ENCODE measurements at regions not wholly inside any gene's neighbourhood (a gene's known extent, or its start where the extent isn't known, plus 50 kb on each side); places are given as distances from the start of the nearest gene placed in this dataset.

DNA sequence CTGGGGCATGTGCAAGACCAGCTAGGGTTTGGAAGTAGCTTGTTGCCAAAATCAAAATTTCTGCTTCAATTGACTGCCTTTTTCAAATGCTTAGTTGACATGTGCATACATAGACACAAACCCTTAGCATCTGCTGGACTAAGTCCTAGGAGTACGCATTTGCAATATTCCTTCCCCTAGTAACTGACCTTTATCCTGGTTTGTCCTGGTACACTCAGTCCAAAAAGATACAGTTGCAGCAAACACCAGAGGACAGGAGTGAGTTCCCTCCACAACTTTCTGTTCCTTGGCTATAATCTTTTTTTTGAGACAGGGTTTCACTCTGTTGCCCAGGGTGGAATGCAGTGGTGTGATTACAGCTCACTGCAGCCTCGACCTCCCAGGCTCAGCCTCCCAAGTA is 290.2 kb upstream of the ERCC4 start:
- no peak overlapping the region for H3K4me3 ChIP-seq (replicated peaks in 1 of 2; ENCODE audit: low read depth in 1 of 2, low read length in 2 of 2)
- intact Hi-C loops (cut with micrococcal nuclease), result no loop called here
- H3K36me3 ChIP-seq (ENCODE audit: control insufficient read depth in 1 of 2, insufficient read depth in 2 of 2, low read length in 2 of 2), result no peaks in the 10 kb centered on the region; a peak in 1 of 4 replicates
- RAD21 ChIA-PET (ENCODE audit: low non-redundant PET in 1 of 2, low total read pairs in 2 of 2, uncharacterized antibody in 2 of 2, unreplicated experiment in 2 of 2), result no interaction called here
- H3K9me2 ChIP-seq (ENCODE audit: insufficient read depth), result no peaks in the 10 kb centered on the region
- H4K20me1 ChIP-seq (ENCODE audit: insufficient read depth), result no peaks in the 10 kb centered on the region
- no peaks in the 10 kb centered on the region for H3K4me1 ChIP-seq (ENCODE audit: control insufficient read depth in 1 of 2, insufficient read depth in 2 of 2, low read length in 2 of 2)
- H3K9ac ChIP-seq (ENCODE audit: low read length), result no peak overlapping the region
- H3K27me3 ChIP-seq (ENCODE audit: insufficient read depth, low read length), result no peaks in the 10 kb centered on the region
- no peak overlapping the region for H2AFZ ChIP-seq (ENCODE audit: low read depth, low read length, poor library complexity, severe bottlenecking)
- H3K79me2 ChIP-seq (ENCODE audit: insufficient read depth, low read length), result no peaks in the 10 kb centered on the region
- DNase-seq (ENCODE audit: low read depth, low spot score), result no peak
- H3K27ac ChIP-seq (ENCODE audit: low read depth, low read length), result no peak overlapping the region
- H3K4me2 ChIP-seq (ENCODE audit: low read length), result no peak overlapping the region
- CTCF ChIA-PET, result no interaction called here
- TF ChIP-seq, protein P1, sequence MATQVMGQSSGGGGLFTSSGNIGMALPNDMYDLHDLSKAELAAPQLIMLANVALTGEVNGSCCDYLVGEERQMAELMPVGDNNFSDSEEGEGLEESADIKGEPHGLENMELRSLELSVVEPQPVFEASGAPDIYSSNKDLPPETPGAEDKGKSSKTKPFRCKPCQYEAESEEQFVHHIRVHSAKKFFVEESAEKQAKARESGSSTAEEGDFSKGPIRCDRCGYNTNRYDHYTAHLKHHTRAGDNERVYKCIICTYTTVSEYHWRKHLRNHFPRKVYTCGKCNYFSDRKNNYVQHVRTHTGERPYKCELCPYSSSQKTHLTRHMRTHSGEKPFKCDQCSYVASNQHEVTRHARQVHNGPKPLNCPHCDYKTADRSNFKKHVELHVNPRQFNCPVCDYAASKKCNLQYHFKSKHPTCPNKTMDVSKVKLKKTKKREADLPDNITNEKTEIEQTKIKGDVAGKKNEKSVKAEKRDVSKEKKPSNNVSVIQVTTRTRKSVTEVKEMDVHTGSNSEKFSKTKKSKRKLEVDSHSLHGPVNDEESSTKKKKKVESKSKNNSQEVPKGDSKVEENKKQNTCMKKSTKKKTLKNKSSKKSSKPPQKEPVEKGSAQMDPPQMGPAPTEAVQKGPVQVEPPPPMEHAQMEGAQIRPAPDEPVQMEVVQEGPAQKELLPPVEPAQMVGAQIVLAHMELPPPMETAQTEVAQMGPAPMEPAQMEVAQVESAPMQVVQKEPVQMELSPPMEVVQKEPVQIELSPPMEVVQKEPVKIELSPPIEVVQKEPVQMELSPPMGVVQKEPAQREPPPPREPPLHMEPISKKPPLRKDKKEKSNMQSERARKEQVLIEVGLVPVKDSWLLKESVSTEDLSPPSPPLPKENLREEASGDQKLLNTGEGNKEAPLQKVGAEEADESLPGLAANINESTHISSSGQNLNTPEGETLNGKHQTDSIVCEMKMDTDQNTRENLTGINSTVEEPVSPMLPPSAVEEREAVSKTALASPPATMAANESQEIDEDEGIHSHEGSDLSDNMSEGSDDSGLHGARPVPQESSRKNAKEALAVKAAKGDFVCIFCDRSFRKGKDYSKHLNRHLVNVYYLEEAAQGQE (IDR thresholded peaks at IDR 0.05; ENCODE audit: low read depth), result no peak
- ATAC-seq, result no peak
- BruUV-seq (replicated peaks), result no TSS peak
- no peaks in the 10 kb centered on the region for H3K9me3 ChIP-seq (ENCODE audit: control insufficient read depth in 1 of 2, insufficient read depth in 1 of 2, low read depth in 1 of 2, low read length in 2 of 2)
- POLR2A ChIA-PET, result no interaction called here

- ATAC-seq (no peak), DNase-seq (ENCODE audit: low read depth, low spot score) (no peak)
- POLR2A ChIA-PET, result no interaction called here
- Histone ChIP-seq H3K9ac (ENCODE audit: low read length) (no peak overlapping the region), H3K4me2 (ENCODE audit: low read length) (no peak overlapping the region), H3K4me3 (replicated peaks in 1 of 2; ENCODE audit: low read depth in 1 of 2, low read length in 2 of 2) (no peak overlapping the region), H3K27ac (ENCODE audit: low read depth, low read length) (no peak overlapping the region), H3K36me3 (ENCODE audit: control insufficient read depth in 1 of 2, insufficient read depth in 2 of 2, low read length in 2 of 2) (no peaks in the 10 kb centered on the region; a peak in 1 of 4 replicates), H3K9me2 (ENCODE audit: insufficient read depth) (no peaks in the 10 kb centered on the region), H3K4me1 (ENCODE audit: control insufficient read depth in 1 of 2, insufficient read depth in 2 of 2, low read length in 2 of 2) (no peaks in the 10 kb centered on the region), H3K9me3 (ENCODE audit: control insufficient read depth in 1 of 2, insufficient read depth in 1 of 2, low read depth in 1 of 2, low read length in 2 of 2) (no peaks in the 10 kb centered on the region), H3K27me3 (ENCODE audit: insufficient read depth, low read length) (no peaks in the 10 kb centered on the region), H4K20me1 (ENCODE audit: insufficient read depth) (no peaks in the 10 kb centered on the region), H2AFZ (ENCODE audit: low read depth, low read length, poor library complexity, severe bottlenecking) (no peak overlapping the region), H3K79me2 (ENCODE audit: insufficient read depth, low read length) (no peaks in the 10 kb centered on the region)
- RAD21 ChIA-PET (ENCODE audit: low non-redundant PET in 1 of 2, low total read pairs in 2 of 2, uncharacterized antibody in 2 of 2, unreplicated experiment in 2 of 2), result no interaction called here
- CTCF ChIA-PET, result no interaction called here
- BruUV-seq (replicated peaks), result no TSS peak
- intact Hi-C loops (cut with micrococcal nuclease), result no loop called here
- TF ChIP-seq FOSL1 (IDR thresholded peaks at IDR 0.05; ENCODE audit: low read depth), result no peak
- TF ChIP-seq, protein P1 (IDR thresholded peaks at IDR 0.05; ENCODE audit: low read depth), result no peak
- no peak for TF ChIP-seq SP1 (IDR thresholded peaks at IDR 0.05; ENCODE audit: low read depth)
- TF ChIP-seq RAD21 (IDR thresholded peaks at IDR 0.05; ENCODE audit: low read depth), result no peak
- TF ChIP-seq SRF (IDR thresholded peaks at IDR 0.05; ENCODE audit: low read depth), result no peak
- TF ChIP-seq ELF1 (IDR thresholded peaks at IDR 0.05; ENCODE audit: borderline replicate concordance, low read depth), result no peak
- no peak for TF ChIP-seq YY1 (IDR thresholded peaks at IDR 0.05; ENCODE audit: extremely low read depth, insufficient replicate concordance, low read depth, low read length)
- TF ChIP-seq CTCF (IDR thresholded peaks at IDR 0.05 in 2 of 3, conservative IDR thresholded peaks at IDR 0.05 in 1 of 3; ENCODE audit: borderline replicate concordance in 1 of 3, insufficient read depth in 1 of 3, low read depth in 2 of 3, low read length in 2 of 3), result no peak
- TF ChIP-seq POLR2A (IDR thresholded peaks at IDR 0.05; ENCODE audit: borderline replicate concordance, extremely low read depth, insufficient read depth, insufficient read length), result no peak
- TF ChIP-seq ATF3 (IDR thresholded peaks at IDR 0.05), result no peak
- no peak for TF ChIP-seq ZFX (IDR thresholded peaks at IDR 0.05)
- no peak for TF ChIP-seq CEBPB (IDR thresholded peaks at IDR 0.05; ENCODE audit: low read depth)
These were observed 289.6 kb upstream of the ERCC4 start for GRCh38 chr16:13630374-13630773.
